HG02798 (cell line): ENCODE measurements at regions not wholly inside any gene's neighbourhood (a gene's known extent, or its start where the extent isn't known, plus 50 kb on each side); places are given as distances from the start of the nearest gene placed in this dataset.

ENCODE experiments used
- ATAC-seq: cut with Tn5 transposase; IDR thresholded peaks from one replicate; pipeline ENCODE4 v1.9.1; 2021; ENCODE audit warnings: mild to moderate bottlenecking; ENCODE audit not compliant: unreplicated experiment, poor library complexity

DNA sequence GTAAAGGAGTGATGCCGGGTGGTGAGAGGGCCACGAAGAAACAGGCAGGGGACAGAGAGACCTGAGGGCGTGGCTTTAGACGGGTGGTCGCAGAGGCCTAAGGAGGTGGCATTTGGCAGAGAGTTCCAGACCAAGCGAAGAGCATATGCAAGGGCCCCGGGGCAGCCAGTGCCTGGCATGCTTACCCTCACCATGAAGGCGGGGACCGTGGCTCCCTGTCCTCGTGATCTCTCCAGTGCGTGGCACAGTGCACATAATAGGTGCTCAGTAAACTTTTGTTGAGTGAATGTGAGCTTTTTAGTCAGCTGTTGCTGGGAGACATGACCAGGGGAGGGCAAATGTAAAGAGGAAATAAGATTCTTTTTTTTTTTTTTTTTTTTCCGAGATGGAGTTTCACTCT is 245.6 kb upstream of the GSE1 start:
- ATAC-seq: no peak

GRCh38 chr16:85369060-85369459 is 244.1 kb upstream of the GSE1 start:
- no peak for ATAC-seq

DNA sequence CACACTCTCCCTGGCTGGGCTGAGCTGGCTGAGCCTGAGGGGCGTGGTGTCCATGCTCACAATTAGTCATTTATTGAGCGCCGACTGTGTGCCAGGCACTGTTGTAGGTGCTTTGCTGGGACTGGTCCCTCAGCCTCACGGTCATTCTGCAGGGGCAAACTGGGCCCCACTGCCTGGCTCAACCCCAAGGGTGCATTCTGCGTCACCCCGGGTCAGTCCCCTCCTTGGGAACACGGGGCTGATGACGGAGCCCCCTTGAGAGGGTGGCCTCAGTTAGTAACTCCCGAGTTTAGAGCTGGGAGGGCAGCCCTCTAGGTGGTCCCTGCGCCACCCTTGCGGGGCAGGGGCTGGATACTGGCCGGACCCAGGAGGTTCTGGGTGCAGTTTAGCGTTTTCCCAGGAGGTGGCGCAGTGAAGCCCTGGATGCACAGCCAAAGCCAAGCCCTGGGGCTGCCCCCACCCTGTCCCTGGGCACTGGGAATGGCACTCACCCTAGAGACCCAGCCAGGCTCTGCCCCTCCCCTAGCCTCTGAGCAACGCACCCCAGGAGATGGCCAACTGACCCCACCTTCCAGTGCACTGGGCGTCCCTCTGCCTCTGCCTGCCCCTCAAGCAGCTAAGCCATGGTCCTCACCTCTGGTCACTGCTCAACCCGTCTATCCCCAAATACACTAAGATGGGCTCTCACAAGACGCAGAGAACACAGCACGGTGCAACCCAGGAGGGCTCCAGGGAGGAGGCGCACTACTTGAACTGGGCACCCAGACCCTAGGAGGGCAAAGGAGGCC is 243.2 kb upstream of the GSE1 start:
- no peak for ATAC-seq

- no peak for ATAC-seq
These were observed 242.6 kb upstream of the GSE1 start for GRCh38 chr16:85370543-85370880.

DNA sequence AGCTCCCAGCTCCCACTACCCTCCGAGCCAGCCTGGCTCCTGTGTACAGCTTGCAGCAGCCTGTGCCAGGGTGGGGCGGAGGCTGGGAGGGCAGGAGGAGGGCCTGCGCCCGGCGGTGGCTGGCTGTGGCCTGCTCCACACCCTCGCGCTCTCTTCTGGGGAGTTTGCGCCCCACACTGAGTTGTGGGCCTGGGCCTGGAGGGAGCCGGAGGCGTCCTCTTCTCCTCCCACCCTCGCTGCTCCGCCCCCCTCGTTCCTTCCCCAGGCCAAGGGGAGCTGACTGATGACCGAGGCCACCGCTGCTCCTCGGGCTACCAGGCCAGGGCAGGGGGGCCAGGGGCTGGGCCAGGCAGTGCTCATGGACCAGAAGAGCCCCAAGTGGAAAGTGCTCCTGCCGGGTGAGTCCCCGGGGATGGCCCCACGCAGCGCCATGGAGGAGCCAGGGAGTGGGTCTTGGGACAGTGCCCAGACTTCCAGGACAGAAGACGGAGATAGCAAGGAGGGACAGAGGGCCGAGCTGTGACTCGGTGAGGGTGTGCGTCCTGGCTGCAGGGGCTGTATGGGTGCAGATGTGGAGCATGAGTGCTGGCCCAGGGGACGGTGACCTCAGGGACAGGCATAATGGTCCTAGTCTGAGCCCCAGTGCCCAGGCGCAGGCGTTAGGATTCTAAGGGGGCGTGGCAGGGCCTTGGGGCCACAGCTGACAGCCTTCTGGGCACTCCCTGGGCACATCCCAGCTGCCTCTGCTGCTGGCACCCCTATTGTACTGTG is 242.1 kb upstream of the GSE1 start:
- ATAC-seq: no peak

GRCh38 chr16:85371948-85372347 is 241.2 kb upstream of the GSE1 start:
- no peak for ATAC-seq

DNA sequence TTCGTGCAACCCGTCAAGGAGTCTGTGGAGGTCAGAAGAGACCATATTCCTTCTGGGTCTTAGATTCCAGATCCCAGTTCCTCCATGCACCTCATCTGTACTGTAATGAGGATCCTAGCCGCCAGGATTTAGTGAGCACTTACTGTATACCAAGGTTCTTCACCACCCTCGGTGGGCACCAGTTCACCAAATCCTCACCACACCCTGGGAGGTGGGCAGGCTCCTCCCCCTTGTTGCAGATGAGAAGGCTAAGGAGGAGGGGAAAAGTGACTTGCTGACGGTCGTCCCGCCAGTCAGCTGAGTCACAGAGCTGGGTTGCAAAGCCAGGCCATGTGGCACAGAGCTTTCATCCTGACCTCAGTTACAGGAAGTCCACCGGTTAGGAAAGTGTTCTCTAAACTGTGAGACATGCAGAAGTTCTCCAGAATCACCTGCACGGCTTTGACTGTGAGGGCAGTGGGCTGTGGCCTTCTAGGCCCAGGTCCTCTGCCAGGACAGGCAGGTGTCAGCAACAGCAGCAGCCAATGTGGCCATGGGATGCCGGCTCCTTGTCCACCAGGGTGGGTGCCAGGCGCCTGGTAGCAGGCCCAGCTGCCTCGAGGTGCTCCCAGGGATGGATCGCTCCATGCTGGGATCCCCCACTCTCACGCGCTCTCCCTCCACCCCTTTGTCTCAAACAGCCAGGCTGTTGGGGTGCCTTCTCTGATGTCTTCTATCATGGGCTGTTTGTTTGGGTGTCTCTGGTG is 240.3 kb upstream of the GSE1 start:
- no peak for ATAC-seq

GRCh38 chr16:85373741-85374570 is 239.2 kb upstream of the GSE1 start:
- no peak for ATAC-seq

- ATAC-seq: no peak
These were observed 238.6 kb upstream of the GSE1 start for GRCh38 chr16:85374571-85374872.

GRCh38 chr16:85375282-85375681 is 237.8 kb upstream of the GSE1 start:
- ATAC-seq: no peak

- no peak for ATAC-seq
These were observed 236.6 kb upstream of the GSE1 start for GRCh38 chr16:85376292-85377095.

DNA sequence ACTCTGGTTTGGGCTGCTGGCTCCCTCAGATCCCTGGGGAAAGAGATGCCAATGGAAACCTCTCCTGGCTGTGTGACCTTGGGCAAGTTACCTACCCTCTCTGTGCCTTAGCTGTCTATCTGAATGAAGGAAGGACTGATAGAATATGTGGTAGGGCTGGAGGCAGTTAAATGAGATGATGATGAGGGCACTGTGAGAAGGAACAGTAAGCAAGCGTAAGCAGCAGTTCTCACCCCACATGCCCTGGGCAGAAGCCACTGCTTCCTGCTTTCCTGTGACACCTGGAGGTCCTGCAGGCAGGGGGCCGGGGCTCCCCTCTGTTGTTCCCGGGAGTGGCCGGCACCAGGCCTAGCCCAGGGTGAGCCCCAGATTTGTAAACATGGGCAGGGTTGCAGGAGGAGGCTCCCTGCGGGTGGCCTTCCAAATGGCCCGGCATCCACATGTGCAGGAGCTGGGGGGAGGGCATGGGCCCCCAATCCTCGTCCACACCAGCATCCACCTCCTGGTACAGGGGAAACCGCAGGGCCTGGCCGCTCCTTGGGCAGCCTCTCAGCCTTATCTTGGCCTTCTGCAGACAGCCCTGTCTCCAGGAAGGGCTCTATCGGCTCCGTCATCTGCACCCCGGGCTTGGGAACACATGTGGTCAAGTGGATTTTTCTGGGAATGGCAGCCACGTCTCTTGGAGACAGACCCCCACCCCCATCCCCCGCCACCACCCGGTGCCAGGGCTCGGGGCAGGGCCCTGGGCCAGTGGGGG is 235.6 kb upstream of the GSE1 start:
- ATAC-seq: no peak

- no peak for ATAC-seq
These were observed 234.7 kb upstream of the GSE1 start for GRCh38 chr16:85378145-85379040.

DNA sequence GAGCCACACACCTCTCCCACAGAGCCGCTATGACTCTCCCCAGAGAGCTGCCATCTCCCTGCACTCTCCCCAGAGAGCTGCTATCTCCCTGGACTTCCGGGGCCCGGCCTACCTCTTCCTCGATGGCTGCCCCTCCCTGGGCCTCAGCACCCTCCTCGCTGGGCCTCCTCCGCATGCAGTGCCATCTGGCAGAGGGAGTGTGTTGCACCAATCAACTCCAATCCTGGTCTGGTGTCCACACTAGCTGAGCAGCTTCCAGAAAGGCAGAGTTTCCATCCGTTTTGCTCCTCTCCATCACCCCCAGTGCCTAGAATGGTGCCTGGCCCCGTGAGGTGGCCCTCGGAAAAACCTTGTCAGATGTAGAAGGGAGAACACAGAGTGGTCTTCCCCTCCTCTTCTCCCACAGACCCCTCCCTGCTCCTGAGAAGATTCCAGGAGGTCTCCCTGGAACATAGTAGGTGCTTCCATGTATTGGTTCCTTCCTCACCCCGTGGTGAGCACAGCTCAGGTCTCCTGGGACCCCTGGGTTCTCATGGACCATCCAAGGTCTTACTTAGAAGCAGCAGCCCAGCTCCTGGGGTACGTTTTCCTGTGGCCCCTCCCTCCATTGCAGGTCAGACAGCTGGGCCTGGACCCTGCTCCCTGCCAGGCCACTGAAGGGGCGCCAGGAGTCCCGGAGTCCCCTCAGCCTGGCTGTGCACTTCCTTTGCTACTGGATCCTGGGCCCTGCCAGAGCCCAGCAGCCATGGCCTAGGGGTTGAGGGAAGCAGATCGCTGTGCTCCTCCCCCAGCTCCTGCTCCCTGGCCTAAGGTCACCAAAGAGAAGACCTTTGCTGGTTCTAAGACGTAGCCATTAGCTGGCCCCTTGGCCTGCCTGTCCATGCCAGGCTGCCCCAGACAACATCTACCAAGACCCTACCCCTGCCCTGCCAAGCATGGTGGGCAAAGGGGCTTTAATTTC is 233.8 kb upstream of the GSE1 start:
- no peak for ATAC-seq

DNA sequence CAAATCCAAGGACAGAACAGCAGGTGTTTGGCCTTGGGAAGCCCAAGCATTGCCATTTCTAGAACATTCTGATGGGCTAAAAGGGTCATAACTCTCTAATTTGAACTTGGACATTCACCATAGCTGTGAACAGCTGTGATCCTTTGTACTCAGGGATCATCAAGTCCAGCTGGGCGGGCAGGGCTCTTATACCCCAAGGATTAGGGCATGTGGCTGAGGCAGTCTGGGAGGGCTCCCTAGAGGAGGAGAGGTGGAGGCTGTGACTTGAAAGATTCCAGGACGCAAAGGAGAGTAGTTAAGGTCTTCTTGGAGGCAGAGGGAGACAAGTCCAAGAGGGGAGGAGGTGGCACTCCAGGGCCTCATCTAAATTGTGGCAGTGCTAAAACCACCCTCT is 233.1 kb upstream of the GSE1 start:
- no peak for ATAC-seq

GRCh38 chr16:85380905-85381737 is 232.0 kb upstream of the GSE1 start:
- ATAC-seq: no peak
